ENCODE measurements at regions not wholly inside any gene's neighbourhood (a gene's known extent, or its start where the extent isn't known, plus 50 kb on each side); places are given as distances from the start of the nearest gene placed in this dataset.

DNA sequence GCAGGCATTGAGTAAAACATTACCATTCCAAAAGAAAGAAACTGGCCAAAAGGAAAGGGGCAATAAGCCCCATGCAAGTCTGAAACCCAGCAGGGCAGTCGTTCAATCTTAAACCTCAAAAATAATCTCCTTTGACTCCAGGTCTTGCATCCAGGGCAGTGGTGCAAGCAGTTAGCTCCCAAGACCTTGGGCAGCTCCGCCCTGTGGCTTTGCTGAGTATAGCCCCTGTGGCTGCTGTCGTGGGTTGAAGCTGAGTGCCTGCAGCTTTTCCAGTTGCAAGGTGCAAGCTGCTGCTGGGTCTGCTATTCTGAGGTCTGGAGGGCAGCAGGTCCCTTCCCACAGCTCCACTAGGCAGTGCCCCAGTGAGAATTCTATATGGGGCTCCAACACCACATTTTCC is 580.1 kb upstream of the AUTS2 start:
- TF ChIP-seq, protein P1, sequence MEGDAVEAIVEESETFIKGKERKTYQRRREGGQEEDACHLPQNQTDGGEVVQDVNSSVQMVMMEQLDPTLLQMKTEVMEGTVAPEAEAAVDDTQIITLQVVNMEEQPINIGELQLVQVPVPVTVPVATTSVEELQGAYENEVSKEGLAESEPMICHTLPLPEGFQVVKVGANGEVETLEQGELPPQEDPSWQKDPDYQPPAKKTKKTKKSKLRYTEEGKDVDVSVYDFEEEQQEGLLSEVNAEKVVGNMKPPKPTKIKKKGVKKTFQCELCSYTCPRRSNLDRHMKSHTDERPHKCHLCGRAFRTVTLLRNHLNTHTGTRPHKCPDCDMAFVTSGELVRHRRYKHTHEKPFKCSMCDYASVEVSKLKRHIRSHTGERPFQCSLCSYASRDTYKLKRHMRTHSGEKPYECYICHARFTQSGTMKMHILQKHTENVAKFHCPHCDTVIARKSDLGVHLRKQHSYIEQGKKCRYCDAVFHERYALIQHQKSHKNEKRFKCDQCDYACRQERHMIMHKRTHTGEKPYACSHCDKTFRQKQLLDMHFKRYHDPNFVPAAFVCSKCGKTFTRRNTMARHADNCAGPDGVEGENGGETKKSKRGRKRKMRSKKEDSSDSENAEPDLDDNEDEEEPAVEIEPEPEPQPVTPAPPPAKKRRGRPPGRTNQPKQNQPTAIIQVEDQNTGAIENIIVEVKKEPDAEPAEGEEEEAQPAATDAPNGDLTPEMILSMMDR (conservative IDR thresholded peaks at IDR 0.05): peak; percentile 14; the same call in 1 of the 2 replicates
- no peak for TF ChIP-seq ZFX (IDR thresholded peaks at IDR 0.05)

All from C4-2B (cell line).